Activated CD8-positive, alpha-beta T cell treated with anti-CD3 and anti-CD28 coated beads for 36 hours (primary cell): ENCODE measurements at regions not wholly inside any gene's neighbourhood (a gene's known extent, or its start where the extent isn't known, plus 50 kb on each side); places are given as distances from the start of the nearest gene placed in this dataset.

Experiments
- ATAC-seq: fragments of 200-7000 bp; cut with Tn5 transposase; one replicate; pipeline ENCODE4 v1.10.0; 2021; ENCODE audit warnings: mild to moderate bottlenecking, moderate library complexity
- CTCF ChIA-PET: fragments of 350-600 bp; sonication (Branson Sonifier 250); formaldehyde crosslinking; loops from one replicate; lab custom pipeline; 2021; ENCODE audit warnings: antibody characterized with exemption; lab: Charles Lee
- POLR2A ChIA-PET: fragments of 350-600 bp; sonication (Branson Sonifier 250); formaldehyde crosslinking; loops from one replicate; lab custom pipeline; 2021; ENCODE audit warnings: antibody characterized with exemption; lab: Charles Lee
- DNase-seq: peaks from one replicate; pipeline ENCODE4 v3.0.0-alpha.2; 2020
- H3K27ac Mint-ChIP-seq: one replicate; pipeline ENCODE4 v1.8.0; 2021; ENCODE audit warnings: mild to moderate bottlenecking, mixed read lengths
- H3K27me3 Mint-ChIP-seq: one replicate; pipeline ENCODE4 v1.8.0; 2021; ENCODE audit warnings: mixed read lengths
- H3K36me3 Mint-ChIP-seq: one replicate; pipeline ENCODE4 v1.8.0; 2021; ENCODE audit warnings: low read depth, mixed read lengths
- H3K4me1 Mint-ChIP-seq: one replicate; pipeline ENCODE4 v1.8.0; 2021; ENCODE audit warnings: low read depth, mixed read lengths
- H3K4me3 Mint-ChIP-seq: one replicate; pipeline ENCODE4 v1.8.0; 2021; ENCODE audit warnings: mild to moderate bottlenecking, moderate library complexity, mixed read lengths
- H3K9me3 Mint-ChIP-seq: one replicate; pipeline ENCODE4 v1.8.0; 2021; ENCODE audit warnings: mixed read lengths
- CTCF ChIP-seq: fragments of 200-600 bp; IDR thresholded peaks from one replicate; pipeline ENCODE4 v1.8.0; 2022; ENCODE audit warnings: antibody characterized with exemption, mild to moderate bottlenecking
- intact Hi-C: fragments of 100-400 bp; cut with micrococcal nuclease; formaldehyde crosslinking; loops from one replicate; pipeline ENCODE4 v1.10.0; 2022

GRCh38 chr5:109597893-109598292 lies 91.8 kb upstream of the MAN2A1 start:
- Mint-ChIP-seq H3K36me3 (no peaks in the 10 kb centered on the region), H3K4me1 (peaks cover 10% of the 10 kb centered on the region), H3K9me3 (no peaks in the 10 kb centered on the region), H3K27ac (no peak overlapping the region), H3K27me3 (no peaks in the 10 kb centered on the region), H3K4me3 (no peak overlapping the region)
- ChIA-PET POLR2A (no interaction called here), CTCF (no interaction called here)
- intact Hi-C loops = no loop called here
- DNase-seq (no peak), ATAC-seq (no peak)
- no peak for TF ChIP-seq CTCF

GRCh38 chr5:109594217-109594616 lies 95.5 kb upstream of the MAN2A1 start:
- intact Hi-C loops = no loop called here
- Mint-ChIP-seq H3K27ac (no peak overlapping the region), H3K27me3 (no peaks in the 10 kb centered on the region), H3K36me3 (no peaks in the 10 kb centered on the region), H3K4me3 (no peak overlapping the region), H3K4me1 (peaks cover 14% of the 10 kb centered on the region), H3K9me3 (no peaks in the 10 kb centered on the region)
- TF ChIP-seq CTCF = no peak
- ChIA-PET POLR2A (no interaction called here), CTCF (no interaction called here)
- DNase-seq = no peak
- ATAC-seq = no peak

GRCh38 chr5:109590799-109591198 lies 98.9 kb upstream of the MAN2A1 start:
- no peak overlapping the region for H3K4me3 Mint-ChIP-seq
- TF ChIP-seq CTCF = no peak
- H3K27me3 Mint-ChIP-seq = no peaks in the 10 kb centered on the region
- ATAC-seq (no peak), DNase-seq (no peak)
- H3K4me1 Mint-ChIP-seq = peaks cover 14% of the 10 kb centered on the region
- POLR2A ChIA-PET = no interaction called here
- CTCF ChIA-PET = interaction anchor here (1.2 kb wide), 1 partner anchor 78 kb away, joined by 4 read pairs; no protein-coding TSS in a partner anchor
- H3K36me3 Mint-ChIP-seq = no peaks in the 10 kb centered on the region
- H3K9me3 Mint-ChIP-seq = no peaks in the 10 kb centered on the region
- no peak overlapping the region for H3K27ac Mint-ChIP-seq
- intact Hi-C loops = no loop called here

GRCh38 chr5:109589986-109590385 lies 99.7 kb upstream of the MAN2A1 start:
- CTCF ChIA-PET = no interaction called here
- H3K36me3 Mint-ChIP-seq = no peaks in the 10 kb centered on the region
- H3K4me1 Mint-ChIP-seq = peaks cover 14% of the 10 kb centered on the region
- POLR2A ChIA-PET = no interaction called here
- no peaks in the 10 kb centered on the region for H3K9me3 Mint-ChIP-seq
- H3K27me3 Mint-ChIP-seq = no peaks in the 10 kb centered on the region
- H3K4me3 Mint-ChIP-seq = no peak overlapping the region
- DNase-seq (peak; percentile 2), ATAC-seq (no peak)
- TF ChIP-seq CTCF = no peak
- H3K27ac Mint-ChIP-seq = no peak overlapping the region
- intact Hi-C loops = no loop called here

GRCh38 chr5:109589239-109589638 lies 100.5 kb upstream of the MAN2A1 start:
- Mint-ChIP-seq H3K4me3 (no peak overlapping the region), H3K9me3 (no peaks in the 10 kb centered on the region), H3K36me3 (no peaks in the 10 kb centered on the region), H3K4me1 (peaks cover 9% of the 10 kb centered on the region), H3K27me3 (no peaks in the 10 kb centered on the region), H3K27ac (no peak overlapping the region)
- intact Hi-C loops = no loop called here
- no peak for TF ChIP-seq CTCF
- ChIA-PET POLR2A (no interaction called here), CTCF (no interaction called here)
- DNase-seq = no peak
- ATAC-seq = no peak
